ENCODE measurements at regions not wholly inside any gene's neighbourhood (a gene's known extent, or its start where the extent isn't known, plus 50 kb on each side); places are given as distances from the start of the nearest gene placed in this dataset.

DNA sequence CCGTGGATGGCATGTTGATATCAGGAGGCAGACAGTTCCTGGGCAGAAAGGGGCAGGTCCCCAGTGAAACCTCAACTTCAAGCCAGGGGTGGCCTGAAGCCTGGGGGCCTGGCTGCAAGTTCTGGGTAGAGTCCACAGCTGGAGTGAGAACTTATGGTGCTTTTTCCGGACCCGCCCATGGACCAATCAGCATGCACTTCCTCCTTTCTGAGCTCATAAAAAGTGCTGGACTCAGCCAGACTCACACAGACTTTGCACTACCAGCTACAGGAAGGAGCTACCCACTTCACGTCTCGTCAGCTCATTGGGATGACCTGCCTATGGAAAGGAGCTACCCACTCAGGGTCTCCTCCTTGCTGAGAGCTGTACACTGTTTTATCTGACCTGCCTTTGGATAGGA lies 183.1 kb upstream of the MC4R start:
- no peak for DNase-seq

DNA sequence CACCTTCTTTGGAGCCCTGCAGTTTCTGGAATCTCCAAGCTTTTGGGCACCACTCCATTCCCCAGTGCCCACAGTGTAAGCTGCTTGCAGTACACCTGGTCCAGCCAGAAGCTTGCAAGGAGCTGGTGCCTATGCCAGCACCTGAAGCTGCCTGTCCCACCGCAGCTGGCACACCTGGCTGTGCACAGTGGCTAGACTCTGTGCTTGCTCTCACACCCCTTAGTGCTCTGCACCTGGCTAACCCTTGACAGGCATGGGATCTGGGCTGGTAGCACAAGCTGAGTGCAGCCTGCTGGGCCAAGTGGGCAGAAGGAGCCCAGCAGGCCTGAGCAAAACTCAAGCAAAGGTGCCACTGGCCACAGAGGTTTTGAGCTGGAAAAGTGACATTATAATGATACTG lies 183.8 kb upstream of the MC4R start:
- DNase-seq = no peak

DNA sequence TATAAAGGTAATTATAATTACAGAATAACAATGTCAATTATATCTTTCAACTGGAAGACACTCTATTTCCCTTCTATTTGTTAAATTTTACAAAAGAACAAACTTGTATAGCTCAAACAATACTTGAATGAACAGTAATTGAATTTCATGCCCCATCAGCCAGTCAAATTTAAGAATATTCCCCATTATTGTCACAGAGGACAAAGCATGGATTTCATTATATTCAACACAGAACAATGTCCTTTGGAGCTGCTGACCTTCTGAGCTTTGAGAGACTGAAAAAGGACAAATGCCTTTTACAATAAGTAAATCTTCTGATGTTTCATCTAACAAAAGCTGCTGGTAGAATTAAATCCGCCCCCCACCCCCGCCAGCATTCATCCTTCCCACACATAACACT lies 187.5 kb upstream of the MC4R start:
- DNase-seq = no peak

DNA sequence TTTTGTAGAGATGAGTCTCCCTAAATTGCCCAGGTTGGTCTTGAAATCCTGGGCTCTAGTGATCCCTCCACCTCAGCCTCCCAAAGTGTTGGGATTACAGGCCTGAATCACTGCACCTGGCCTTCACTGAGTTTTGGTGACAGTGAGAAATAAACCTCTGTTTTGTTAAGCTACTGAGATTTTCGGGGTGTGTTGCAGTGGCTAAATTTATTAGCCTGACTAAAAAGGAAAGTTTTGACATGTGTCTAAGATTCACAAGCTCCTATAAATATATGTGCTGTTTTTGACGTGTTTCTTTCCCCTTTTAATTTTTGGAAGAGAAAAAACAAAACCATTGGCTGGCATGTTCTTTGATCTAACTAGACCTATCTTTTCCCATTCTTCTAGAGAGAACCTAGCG lies 190.5 kb upstream of the MC4R start:
- DNase-seq = no peak

DNA sequence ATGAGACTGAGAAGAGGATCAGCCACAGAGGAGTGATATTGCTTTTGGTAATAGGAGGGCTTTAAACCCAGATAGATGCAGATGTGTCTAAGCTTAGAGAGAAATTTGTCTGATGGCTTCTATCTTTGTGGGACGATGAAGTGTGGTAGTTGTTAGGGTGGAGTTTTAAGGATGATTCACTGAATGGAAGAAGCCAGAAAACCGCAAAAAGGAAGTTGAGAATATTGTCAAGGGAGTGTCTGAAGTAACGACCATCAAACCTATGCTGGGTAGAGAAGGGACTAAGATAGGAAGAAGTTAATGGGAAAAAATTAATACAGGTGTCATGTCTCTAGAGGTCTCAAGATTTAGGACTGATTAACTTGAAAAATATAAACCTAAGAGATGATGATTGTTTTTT lies 195.6 kb upstream of the MC4R start:
- DNase-seq = no peak

DNA sequence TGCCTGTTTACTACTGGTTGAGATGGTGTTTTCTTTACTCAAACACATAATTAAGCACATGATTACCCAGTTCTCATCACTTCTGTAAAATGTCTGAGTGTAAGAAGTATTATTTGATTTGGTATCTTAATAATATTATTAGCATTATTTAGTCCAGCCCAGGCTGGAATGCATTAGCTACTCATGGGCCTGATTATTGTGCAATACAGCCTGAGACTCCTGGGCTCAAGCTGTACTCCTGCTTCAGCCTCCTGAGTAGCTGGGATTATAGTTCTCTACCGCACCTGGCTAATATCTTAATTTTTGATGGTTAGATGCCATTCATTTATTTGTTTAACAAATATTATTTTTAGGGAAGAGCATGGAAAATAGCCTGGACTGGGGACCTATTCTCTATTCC lies 197.6 kb upstream of the MC4R start:
- no peak for DNase-seq

DNA sequence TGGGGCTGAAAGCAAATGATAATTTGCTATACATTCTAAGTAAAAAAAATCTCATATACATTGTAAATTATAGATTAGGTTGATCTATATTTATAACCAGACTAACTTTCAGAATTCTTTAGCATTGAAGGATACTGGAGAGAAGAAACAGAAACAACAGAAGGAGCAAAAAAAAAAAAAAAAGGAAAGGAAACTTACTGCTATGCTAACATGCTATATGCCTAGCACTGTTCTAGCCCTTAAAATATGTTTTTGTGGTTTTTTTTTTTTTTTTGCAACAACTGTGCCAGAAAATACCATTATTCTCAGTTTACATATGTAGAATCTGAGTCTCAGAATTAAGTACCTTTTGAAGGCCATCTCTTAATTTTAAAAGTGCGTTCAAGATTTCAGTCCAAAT lies 204.9 kb upstream of the MC4R start:
- DNase-seq = no peak

DNA sequence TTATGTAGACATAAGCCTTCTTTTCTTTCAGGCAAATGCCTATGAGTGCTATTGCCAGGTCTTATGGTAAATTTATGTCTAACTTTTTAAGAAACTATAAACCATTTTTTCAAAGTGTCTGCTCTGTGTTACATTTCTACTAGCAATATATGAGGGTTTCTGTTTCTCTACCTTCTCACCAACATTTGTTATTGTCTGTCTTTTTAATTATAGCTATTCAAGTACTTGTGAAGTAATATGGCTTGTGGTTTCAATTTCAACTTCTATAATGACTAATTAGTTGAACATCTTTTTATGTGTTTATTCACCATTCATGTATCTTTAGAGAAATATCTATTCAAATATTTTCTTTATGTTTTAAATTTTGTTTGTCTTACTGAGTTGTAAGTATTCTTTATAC lies 213.1 kb upstream of the MC4R start:
- no peak for DNase-seq

DNA sequence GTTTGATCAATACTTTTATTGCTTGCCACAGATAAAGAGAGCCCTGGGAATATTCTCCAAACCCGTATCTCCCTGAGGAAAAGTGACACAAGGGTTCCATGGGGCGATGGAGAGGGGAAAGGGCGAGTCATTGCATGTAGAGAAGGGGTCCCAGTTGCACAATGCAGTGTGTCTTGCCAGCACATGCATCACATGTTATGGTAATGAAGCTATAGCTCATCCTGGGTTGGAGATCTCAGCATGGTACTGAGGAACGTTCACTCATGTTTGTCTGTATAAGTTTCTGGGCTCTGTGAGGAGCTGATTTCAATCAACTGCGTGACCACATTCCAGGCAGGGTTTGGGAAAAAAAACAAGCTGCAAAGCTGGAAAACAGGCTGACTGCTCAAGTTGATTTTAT lies 220.7 kb upstream of the MC4R start:
- peak; percentile 50 for DNase-seq

DNA sequence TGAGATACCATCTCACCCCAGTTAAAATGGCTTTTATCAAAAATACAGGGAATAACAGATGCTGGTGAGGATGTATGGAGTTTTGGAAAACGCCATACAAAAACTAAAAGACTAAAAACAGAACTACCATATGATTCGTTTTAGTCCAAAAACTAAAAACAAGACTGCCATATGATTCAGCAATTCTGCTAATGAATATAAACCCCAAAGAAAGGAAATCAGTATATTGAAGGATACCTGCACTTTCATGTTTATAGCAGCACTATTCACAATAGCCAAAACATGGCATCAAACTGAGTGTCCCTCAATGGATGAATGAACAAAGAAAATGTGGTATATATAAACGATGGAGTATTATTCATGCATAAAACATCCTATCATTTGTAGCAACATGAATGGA lies 224.4 kb upstream of the MC4R start:
- DNase-seq = no peak

DNA sequence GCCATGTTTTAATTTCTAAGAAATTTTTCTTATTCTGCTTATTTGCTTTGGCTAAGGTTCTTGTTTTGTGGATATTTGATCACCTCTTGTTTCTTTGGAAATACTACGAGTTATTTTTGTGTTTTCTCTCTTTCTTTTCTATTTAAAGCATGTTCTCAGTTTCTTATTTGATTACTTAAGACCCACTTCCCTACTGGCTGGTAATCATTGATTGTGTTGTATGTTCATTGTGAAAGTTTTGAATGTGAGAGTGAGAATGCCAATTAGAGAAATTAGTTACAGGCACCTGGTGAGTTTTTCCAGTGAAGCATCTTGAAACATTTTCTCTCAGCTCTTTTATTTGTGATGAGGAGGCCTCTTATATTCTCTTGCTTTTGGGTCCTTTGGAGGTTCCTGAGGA lies 226.7 kb upstream of the MC4R start:
- DNase-seq = no peak

DNA sequence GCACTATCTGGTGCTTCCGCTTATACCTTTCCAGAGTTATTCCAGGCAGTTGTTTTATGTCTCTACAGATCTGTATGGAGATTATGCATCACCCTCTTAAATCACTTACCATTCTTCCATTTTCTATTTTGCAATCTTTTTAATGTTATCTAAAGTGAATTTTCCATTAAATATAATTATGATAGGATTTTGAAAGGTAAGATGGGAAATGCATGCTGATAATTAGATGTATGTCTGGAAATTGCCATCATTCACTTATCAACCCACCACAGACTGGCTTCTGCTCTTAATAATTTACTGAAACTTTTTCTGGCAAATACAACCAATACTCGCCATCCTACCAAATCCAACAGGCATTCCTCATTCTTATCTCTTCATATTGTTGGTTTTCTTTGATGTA lies 227.4 kb upstream of the MC4R start:
- DNase-seq = no peak

DNA sequence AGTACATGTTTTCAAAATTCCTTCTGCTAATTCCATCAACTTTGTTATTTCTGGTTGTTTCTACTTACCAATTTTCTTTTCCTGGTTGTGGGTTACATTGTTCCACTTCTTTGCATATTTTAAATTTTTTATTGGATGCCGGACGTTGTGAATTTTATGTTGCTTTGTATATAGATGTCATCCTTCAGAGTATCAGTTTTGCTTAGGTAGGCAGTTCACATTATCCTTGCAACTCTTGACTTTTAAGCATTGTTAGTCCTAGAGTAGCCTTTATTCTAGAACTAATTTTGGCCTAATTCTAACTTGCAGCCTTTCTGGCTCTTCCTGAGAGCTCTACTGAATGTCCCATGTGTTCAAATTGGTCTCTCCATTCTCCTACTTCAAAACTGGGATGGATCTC lies 228.7 kb upstream of the MC4R start:
- DNase-seq = no peak

DNA sequence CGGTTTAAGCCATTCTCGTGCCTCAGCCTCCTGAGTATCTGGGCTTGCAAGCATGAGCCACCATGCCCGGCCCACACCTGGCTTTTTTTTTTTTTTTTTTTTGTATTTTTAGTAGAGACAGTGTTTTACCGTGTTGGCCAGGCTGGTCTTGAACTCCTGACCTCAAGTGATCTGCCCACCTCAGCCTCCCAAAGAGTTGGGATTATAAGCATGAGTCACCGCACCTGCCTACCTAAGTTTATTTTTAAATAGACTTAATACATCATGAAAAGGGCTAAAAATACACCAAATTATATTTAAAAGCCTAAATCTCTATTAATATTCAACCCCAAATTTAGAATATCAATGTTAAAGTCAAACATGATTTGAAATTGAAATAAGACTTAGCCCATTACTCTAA lies 250.8 kb upstream of the MC4R start:
- no peak for DNase-seq

DNA sequence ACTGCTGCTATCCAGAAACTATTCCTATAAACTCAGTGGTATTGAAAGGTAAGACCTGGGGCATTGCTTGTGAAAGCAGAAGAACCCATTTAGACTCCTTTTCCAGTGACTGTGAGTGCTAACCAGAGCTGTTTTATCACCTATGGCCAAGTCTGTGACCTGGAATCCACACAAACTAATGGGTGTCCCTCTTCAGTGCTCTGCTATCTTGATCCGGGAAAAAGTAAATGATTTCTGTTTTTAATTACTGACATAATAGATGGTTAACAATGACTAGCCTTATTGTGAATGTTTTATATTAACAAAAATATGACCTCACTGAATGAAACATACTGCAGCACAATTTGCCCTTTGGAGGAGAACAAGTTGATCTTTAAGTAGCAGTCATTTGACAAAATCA lies 251.6 kb upstream of the MC4R start:
- no peak for DNase-seq

DNA sequence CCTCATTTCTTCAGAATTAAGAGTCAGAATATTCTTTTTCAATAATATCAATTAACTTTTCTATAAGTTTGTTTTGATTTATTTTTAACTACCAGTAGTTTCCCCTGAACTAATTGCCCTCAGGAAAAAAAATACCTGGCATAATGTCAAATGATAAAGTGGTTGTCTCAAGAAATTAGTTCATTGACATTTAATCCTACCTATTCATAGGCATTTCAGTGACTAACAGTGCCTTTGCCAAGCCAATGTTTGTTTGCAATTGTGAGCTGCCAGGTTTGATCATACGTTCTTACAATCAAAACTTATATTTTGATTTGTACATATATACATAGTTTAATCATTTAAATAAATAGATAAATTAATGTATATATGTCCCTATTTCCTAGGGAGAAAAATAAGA lies 267.3 kb upstream of the MC4R start:
- no peak for DNase-seq

DNA sequence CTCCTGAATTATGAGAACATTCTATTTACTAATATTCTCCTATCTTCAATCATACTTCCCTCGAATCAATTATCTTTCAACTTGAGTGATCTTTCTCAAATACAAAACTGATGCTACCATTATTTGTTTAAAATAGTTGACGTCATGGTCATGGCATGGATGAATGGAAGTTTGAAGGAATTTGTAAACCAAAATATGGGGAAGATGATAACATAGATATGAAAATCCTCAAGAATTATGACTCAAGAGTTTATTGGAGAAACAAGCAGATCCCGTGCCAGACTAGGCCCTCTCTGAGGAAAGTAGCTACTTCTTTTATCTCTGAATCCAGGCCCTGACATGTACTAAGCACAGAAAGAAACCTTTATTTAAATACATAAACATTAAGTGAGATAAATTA lies 270.4 kb upstream of the MC4R start:
- no peak for DNase-seq

DNA sequence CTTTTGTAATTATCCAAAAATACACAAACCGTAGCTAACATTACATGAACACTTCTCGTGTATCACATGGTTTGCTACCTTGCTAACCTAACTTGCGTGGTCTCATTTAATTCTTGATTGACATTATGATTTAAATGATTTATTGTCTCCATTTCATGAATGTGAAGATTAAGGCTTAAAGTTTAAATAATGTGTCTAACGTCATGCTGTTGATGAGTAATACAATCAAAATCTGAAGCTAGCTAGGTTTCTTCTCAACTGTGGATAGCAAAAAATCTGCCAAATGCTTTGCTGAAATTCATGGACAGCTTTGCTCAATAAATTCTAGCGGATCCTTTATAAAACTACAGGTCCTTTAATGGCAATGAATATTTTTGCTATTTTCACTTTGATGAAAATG lies 274.1 kb upstream of the MC4R start:
- DNase-seq = no peak

DNA sequence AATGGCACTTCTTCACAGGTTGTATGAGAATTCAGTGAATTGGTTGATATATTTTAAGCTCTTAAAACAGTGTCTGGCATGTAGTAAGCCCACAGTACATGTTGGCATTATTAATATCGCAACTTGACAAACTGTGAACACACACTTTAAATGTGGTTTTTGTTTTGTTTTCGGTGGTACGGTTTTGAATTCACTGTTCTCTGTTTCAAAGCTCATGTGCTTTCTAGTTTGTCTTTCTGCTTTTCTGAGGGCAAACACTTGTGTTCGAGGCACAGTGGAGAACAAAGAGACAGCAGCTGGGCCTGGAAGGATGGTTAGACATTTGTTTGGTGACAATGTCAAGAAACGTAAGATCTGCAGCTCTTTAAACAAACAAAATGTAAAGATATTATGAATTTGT lies 276.5 kb upstream of the MC4R start:
- DNase-seq = no peak

DNA sequence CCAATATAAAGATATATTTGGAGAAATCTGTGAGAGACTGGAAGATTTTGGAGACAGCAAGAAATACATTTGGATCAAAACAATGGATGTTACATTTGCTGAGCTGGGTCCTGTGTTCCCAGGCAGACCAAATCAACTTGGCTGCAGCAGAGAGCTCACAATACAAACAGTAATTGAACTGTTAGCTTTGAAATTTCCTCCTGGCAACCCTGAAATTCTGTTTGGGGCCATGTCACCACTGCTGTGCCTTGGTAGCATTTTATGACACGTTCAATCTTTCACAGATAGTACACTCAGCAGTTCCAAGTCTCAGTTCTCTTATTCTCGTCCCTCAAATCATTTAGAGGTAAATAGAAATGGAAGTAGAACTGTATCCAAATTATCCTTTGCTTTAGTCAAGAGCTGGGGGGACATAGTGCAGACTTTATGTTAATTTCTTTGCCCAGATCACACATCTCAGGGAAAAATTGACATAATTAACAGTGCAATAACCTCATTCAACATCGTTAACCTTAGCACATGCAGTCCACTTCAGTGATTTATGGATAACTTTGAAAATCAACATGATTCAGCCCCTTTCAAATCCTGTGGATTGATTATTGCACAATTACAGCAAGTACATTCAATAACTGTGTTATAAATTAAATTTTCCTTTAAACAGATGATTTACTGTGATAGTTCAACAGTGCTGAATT lies 277.4 kb upstream of the MC4R start:
- no peak for DNase-seq

DNA sequence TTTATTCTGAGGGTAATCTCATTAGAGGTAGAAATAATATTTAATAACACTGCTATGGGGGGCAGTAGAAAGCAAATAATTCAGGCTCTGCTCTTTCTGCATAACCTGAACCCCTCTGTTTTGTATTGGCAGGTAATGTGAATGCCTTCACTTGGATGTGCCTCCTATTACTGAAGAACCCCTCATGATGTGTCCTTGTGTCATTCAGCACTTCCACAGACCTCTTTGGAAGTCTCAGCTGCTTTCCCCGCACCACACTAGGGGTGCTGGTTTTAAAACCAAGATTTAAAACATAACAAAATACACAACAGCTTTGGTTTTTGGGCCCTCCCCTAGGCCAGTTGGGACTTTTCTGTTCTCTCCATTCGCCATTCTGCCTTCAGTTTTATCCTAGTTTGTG lies 281.7 kb upstream of the MC4R start:
- no peak for DNase-seq

DNA sequence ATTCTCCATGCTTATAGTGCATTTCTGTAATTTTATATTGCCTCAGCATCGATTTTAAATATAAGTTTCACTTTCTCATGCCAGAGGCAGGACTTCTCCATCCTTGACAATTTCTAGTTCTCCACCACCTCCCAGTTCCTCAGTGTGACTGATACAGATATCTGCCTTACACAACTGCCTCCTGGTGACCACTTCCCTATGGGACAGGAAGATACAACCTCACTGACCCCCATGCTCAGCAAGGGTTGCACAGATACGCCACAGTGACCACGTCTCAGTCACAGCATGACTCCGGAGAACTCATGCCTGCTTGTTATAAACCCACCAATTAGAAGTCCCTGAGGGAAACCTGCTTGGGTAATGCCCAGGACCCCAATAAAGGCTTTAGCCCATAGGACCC lies 284.0 kb upstream of the MC4R start:
- no peak for DNase-seq

DNA sequence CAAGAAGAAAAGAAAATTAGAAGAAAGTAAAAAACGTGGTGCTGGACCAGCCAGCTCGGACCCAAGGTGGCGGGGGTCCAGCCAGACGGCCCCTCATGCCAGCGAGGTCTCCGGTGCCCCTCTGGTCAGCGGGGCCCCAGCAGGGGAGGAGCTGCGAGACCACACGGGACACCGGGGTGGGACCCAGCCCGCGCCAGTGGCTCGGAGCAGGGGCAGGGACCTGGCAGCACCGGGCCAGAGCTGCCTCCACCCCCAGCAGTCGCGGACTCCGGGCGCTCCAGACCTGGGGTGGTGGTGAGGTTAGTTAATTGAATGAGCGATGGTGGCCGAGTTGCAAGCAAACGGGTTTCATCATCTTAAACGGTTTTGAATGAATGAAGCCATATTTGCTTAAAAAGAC lies 289.9 kb upstream of the MC4R start:
- peak; percentile 37 for DNase-seq

DNA sequence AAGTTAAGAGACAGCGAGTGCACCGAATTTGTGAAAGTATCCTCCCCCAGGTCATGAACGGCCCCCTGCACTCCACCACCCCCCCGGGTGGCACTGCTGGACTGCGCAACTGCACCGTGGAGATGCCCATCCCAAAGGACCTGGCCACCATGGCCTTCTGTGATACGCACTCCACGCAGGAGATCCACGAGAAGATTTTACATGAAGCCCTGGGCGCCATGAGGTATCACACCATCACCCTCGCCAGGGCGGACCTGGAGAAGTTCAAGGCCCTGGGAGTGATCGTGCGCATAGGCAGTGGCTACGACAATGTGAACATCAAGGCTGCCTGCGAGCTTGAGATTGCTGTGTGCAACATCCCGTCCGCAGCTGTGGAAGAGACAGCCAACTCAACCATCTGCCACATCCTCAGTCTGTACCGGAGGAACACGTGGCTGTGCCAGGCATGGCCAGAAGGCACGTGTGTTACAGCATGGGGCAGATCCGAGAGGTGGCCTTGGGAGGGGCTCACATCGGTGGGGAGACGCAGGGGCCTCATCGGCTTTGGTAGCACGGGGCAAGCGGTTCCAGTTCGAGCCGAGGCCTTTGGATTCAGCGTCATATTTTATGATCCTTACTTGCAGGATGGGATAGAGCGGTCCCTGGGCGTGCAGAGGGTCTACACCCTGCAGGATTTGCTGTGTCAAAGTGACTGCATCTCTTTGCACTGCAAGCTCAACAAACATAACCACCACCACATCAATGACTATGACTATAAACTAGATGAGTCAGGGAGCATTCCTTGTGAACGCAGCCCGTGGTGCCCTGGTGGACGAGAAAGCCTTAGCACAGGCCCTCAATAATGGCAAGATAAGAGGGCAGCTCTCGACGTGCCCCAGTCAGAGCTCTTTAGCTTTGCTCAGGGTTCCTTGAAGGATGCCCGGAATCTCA lies 290.8 kb upstream of the MC4R start:
- DNase-seq = peak; percentile 46

DNA sequence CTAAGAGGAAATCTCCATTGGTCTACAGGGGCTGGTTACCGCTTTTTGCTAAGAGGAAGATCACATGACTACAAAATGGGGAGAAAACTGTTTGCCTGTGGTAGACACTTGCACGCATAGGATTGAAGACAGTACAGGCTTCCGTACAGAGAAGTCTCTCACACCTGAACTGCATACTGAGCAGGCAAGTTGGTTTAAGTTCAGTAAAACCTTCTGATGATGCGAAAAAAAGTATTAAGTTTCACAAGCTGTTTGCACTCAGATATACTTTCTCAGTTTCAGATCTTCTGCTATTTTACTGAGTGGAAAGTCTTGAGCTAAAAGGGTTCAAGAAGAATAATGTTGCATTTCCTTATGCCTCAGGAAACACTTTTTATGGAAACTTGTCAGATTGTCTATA lies 292.2 kb upstream of the MC4R start:
- DNase-seq = no peak
